GM12878 (cell line): ENCODE measurements at regions not wholly inside any gene's neighbourhood (a gene's known extent, or its start where the extent isn't known, plus 50 kb on each side); places are given as distances from the start of the nearest gene placed in this dataset.

Experiments used
- ATAC-seq: fragments of 200-7000 bp; cut with Tn5 transposase; 3 replicates; pipeline ENCODE4 v1.9.1; 2020; ENCODE audit warnings: mild to moderate bottlenecking, moderate library complexity
- BruUV-seq: library from RNA; stranded (reverse); fragments of 400-500 nt; replicated peaks from 2 replicates; lab custom pipeline; 2021; lab: Mats Ljungman, UMichigan
- CTCF ChIA-PET: fragments of 300-600 bp; sonication (Branson Sonifier 250); formaldehyde crosslinking; extraction: SDS; loops from one replicate; lab custom pipeline; 2021; ENCODE audit warnings: inconsistent platforms; lab: Yijun Ruan, JAX
- POLR2A ChIA-PET: fragments of 350-600 bp; formaldehyde crosslinking; extraction: SDS; loops from one replicate; lab custom pipeline; 2021; ENCODE audit warnings: inconsistent platforms; lab: Charles Lee
- RAD21 ChIA-PET: fragments of 300-600 bp; sonication (Branson Sonifier 250); formaldehyde crosslinking; loops from one replicate; lab custom pipeline; 2023; ENCODE audit warnings: antibody characterized with exemption; ENCODE audit not compliant: unreplicated experiment; lab: Charles Lee
- SMC1A ChIA-PET: fragments of 300-600 bp; sonication (Branson Sonifier 250); formaldehyde crosslinking; loops from one replicate; lab custom pipeline; 2023; ENCODE audit not compliant: unreplicated experiment, uncharacterized antibody; lab: Charles Lee
- DNase-seq: peaks from one replicate; pipeline ENCODE4 v3.0.0-alpha.2; 2011; ENCODE audit warnings: low read depth, low spot score
- FAIRE-seq: peaks from 3 replicates; lab custom pipeline; 2011; peaks lifted over from hg19 to GRCh38; lab: Jason Lieb, UNC
- H2AFZ ChIP-seq: 2 replicates; pipeline ENCODE4 v1.6.0; 2011; ENCODE audit warnings: low read depth, low read length, control low read depth; ENCODE audit not compliant: control insufficient read depth
- H3K27ac ChIP-seq: 2 replicates; pipeline ENCODE4 v1.5.1; 2011; ENCODE audit warnings: control low read depth; ENCODE audit not compliant: control insufficient read depth, insufficient read depth
- H3K27me3 ChIP-seq, 2 experiments: replicated peaks in 1 of 2; 2 replicates each; pipeline versions ENCODE4 v1.6.0 to v1.6.1; 2011; ENCODE audit warnings: low read length in 1 of 2; ENCODE audit not compliant: control insufficient read depth in 2 of 2, insufficient read depth in 2 of 2
- H3K36me3 ChIP-seq, 2 experiments: 2 replicates each; pipeline ENCODE4 v1.5.1; 2011; ENCODE audit warnings: low read length in 1 of 2; ENCODE audit not compliant: control insufficient read depth in 2 of 2, insufficient read depth in 2 of 2
- H3K4me1 ChIP-seq: 2 replicates; pipeline ENCODE4 v1.6.1; 2011; ENCODE audit warnings: mild to moderate bottlenecking, low read length, moderate library complexity, mixed read lengths; ENCODE audit not compliant: control insufficient read depth, insufficient read depth
- H3K4me2 ChIP-seq: 2 replicates; pipeline ENCODE4 v1.6.0; 2011; ENCODE audit warnings: control low read depth; ENCODE audit not compliant: control insufficient read depth, insufficient read depth
- H3K4me3 ChIP-seq: fragments of 200-600 bp; sonication (generic); 2 replicates; pipeline ENCODE4 v1.5.1; 2016
- H3K79me2 ChIP-seq: 2 replicates; pipeline ENCODE4 v1.6.0; 2011; ENCODE audit warnings: low read length; ENCODE audit not compliant: control insufficient read depth, insufficient read depth
- H3K9ac ChIP-seq: 2 replicates; pipeline ENCODE4 v1.8.0; 2011; ENCODE audit warnings: low read length, control low read depth, mixed read lengths; ENCODE audit not compliant: control insufficient read depth, insufficient read depth
- H3K9me3 ChIP-seq: replicated peaks from 3 replicates; pipeline ENCODE4 v1.5.1; 2011; ENCODE audit warnings: mild to moderate bottlenecking, low read length; ENCODE audit not compliant: control insufficient read depth, insufficient read depth
- H4K20me1 ChIP-seq: 2 replicates; pipeline ENCODE4 v1.6.0; 2011; ENCODE audit not compliant: control insufficient read depth, insufficient read depth
- BHLHE40 ChIP-seq, 2 experiments: fragments of 450-650 bp in 1 of 2; IDR thresholded peaks; 2 replicates each; pipeline ENCODE4 v1.6.1; 2011 to 2017; ENCODE audit warnings: low read depth in 2 of 2, borderline replicate concordance in 1 of 2, improper control_type of control experiment in 1 of 2, low read length in 1 of 2, mild to moderate bottlenecking in 1 of 2
- EED ChIP-seq: sonication (generic); IDR thresholded peaks from 2 replicates; pipeline ENCODE4 v1.6.1; 2016; ENCODE audit warnings: antibody characterized with exemption, low read depth
- FOXM1 ChIP-seq: IDR thresholded peaks from 2 replicates; pipeline ENCODE4 v1.6.1; 2012; ENCODE audit warnings: low read depth, mild to moderate bottlenecking, inconsistent platforms, low read length, moderate library complexity
- IRF4 ChIP-seq: IDR thresholded peaks from 2 replicates; pipeline ENCODE4 v1.6.1; 2011; ENCODE audit warnings: low read depth, low read length
- PAX8 ChIP-seq: fragments of 450-650 bp; IDR thresholded peaks from 2 replicates; pipeline ENCODE4 v1.6.1; 2017; ENCODE audit warnings: mild to moderate bottlenecking, moderate library complexity
- POU2F2 ChIP-seq: IDR thresholded peaks from 3 replicates; pipeline ENCODE4 v1.6.1; 2011; ENCODE audit warnings: low read depth, mild to moderate bottlenecking, low read length, borderline replicate concordance
- REST ChIP-seq: IDR thresholded peaks from 2 replicates; pipeline ENCODE4 v1.6.1; 2012; ENCODE audit warnings: mild to moderate bottlenecking, low read depth, low read length
- SIX5 ChIP-seq: IDR thresholded peaks from 2 replicates; pipeline ENCODE4 v1.6.1; 2011; ENCODE audit warnings: mild to moderate bottlenecking, low read depth, low read length, moderate library complexity; ENCODE audit not compliant: severe bottlenecking
- SMARCA5 ChIP-seq: fragments of 450-650 bp; IDR thresholded peaks from 2 replicates; pipeline ENCODE4 v1.6.1; 2017; ENCODE audit warnings: mild to moderate bottlenecking
- SRF ChIP-seq, 2 experiments: IDR thresholded peaks; 2 replicates each; pipeline ENCODE4 v1.6.1; 2011; ENCODE audit warnings: low read depth in 2 of 2, low read length in 2 of 2, mild to moderate bottlenecking in 1 of 2, moderate library complexity in 1 of 2
- SUZ12 ChIP-seq: fragments of 200-600 bp; sonication (generic); IDR thresholded peaks from one replicate; pipeline ENCODE4 v1.6.1; 2018; ENCODE audit warnings: antibody characterized with exemption, mild to moderate bottlenecking; ENCODE audit not compliant: unreplicated experiment
- TCF12 ChIP-seq: IDR thresholded peaks from 2 replicates; pipeline ENCODE4 v1.6.1; 2011; ENCODE audit warnings: low read depth, mild to moderate bottlenecking, low read length
- ZNF592 ChIP-seq: fragments of 450-650 bp; IDR thresholded peaks from 2 replicates; pipeline ENCODE4 v1.6.1; 2017; ENCODE audit warnings: mild to moderate bottlenecking, moderate library complexity
- WGBS: methylation state at CpG from one replicate; pipeline ENCODE4 v1.1.6; 2016; ENCODE audit warnings: low lambda C conversion rate; ENCODE audit not compliant: insufficient replicate concordance, insufficient coverage; ENCODE audit errors: missing lambda C conversion rate; 5-methylcytosine and 5-hydroxymethylcytosine counted together
- in situ Hi-C: fragments of 300-500 bp; cut with MboI; formaldehyde crosslinking; loops from 9 replicates; pipeline ENCODE4 v1.14.3; 2018; ENCODE audit warnings: mixed read lengths
- intact Hi-C: fragments of 100-400 bp; cut with micrococcal nuclease; formaldehyde crosslinking; loops from one replicate; pipeline ENCODE4 v1.14.2; 2022; ENCODE audit not compliant: unreplicated experiment

DNA sequence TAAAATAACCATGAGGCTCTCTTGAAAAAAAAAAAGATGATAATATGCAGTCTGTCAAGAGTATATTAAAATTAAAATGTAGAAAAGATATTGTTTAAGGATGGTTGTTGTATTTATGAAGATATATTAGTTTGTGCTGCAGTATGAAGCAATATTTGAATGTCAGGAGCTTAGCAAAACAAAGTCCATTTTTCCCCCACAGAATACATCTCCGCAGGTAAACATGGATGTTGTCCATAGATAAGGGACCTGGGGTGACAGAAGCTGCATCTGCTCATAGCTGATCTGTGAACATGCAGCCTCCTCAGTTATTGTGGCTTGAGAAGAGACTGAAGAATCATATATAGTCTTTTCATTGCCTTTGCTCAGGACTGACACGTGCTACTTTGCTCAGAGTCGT lies 366.1 kb upstream of the MMADHC start:
- no peak overlapping the region for H3K9ac ChIP-seq
- H3K9me3 ChIP-seq = no peaks in the 10 kb centered on the region
- in situ Hi-C loops (no loop called here), intact Hi-C loops (no loop called here)
- whole genome bisulfite sequencing = 13% methylated on average over 3 of the region's 3 CpGs
- TF ChIP-seq FOXM1 = no peak
- TF ChIP-seq SMARCA5 = no peak
- no peak for TF ChIP-seq POU2F2
- TF ChIP-seq IRF4 = no peak
- TF ChIP-seq REST = no peak
- no peak for TF ChIP-seq PAX8
- TF ChIP-seq TCF12 = no peak
- TF ChIP-seq SUZ12 = no peak
- no peak for TF ChIP-seq BHLHE40 (IDR thresholded peaks at IDR 0.05; ENCODE audit: borderline replicate concordance in 1 of 2, low read depth in 2 of 2, low read length in 1 of 2)
- TF ChIP-seq EED = no peak
- TF ChIP-seq SIX5 = no peak
- TF ChIP-seq SRF (IDR thresholded peaks at IDR 0.05; ENCODE audit: low read depth in 2 of 2, low read length in 2 of 2) = no peak
- TF ChIP-seq ZNF592 = no peak
- ChIA-PET CTCF (interaction anchor here (0.6 to 0.7 kb wide), 2 partner anchors 148 to 494 kb away, joined by 3 read pairs; no protein-coding TSS in a partner anchor), POLR2A (interaction anchor here (0.7 kb wide), 1 partner anchor 28 kb away, joined by 3 read pairs; no protein-coding TSS in a partner anchor), RAD21 (no interaction called here), SMC1A (interaction anchor here (0.7 kb wide), 1 partner anchor 935 kb away, joined by 3 read pairs; no protein-coding TSS in a partner anchor)
- no peaks in the 10 kb centered on the region for H3K79me2 ChIP-seq
- no peaks in the 10 kb centered on the region for H4K20me1 ChIP-seq
- DNase-seq (no peak), FAIRE-seq (no peak), ATAC-seq (no peak)
- no peak overlapping the region for H2AFZ ChIP-seq
- H3K36me3 ChIP-seq = no peaks in the 10 kb centered on the region
- no TSS peak for BruUV-seq
- no peak overlapping the region for H3K4me2 ChIP-seq
- no peak overlapping the region for H3K27ac ChIP-seq
- no peaks in the 10 kb centered on the region for H3K27me3 ChIP-seq
- no peak overlapping the region for H3K4me3 ChIP-seq
- H3K4me1 ChIP-seq = no peaks in the 10 kb centered on the region
